ENCODE measurements at regions not wholly inside any gene's neighbourhood (a gene's known extent, or its start where the extent isn't known, plus 50 kb on each side); places are given as distances from the start of the nearest gene placed in this dataset.

- no peak for TF ChIP-seq CTCF (IDR thresholded peaks at IDR 0.05)
- TF ChIP-seq POLR2AphosphoS5 (IDR thresholded peaks at IDR 0.05) = no peak
Observed at GRCh38 chr1:37319284-37319683, 155.1 kb upstream of the ZC3H12A start.
